Left renal pelvis (tissue), 4 donors: ENCODE measurements at regions not wholly inside any gene's neighbourhood (a gene's known extent, or its start where the extent isn't known, plus 50 kb on each side); places are given as distances from the start of the nearest gene placed in this dataset.
A peak's percentile ranks its signal among the peaks of the same experiment; 100 is the strongest.
"Not testable (repeated sequence)": the region's sequence is repeated elsewhere in the genome, so short reads cannot be mapped to it uniquely, and the experiment has no call there.

Experiments
- DNase-seq, 4 donors: peaks; one replicate each; pipeline ENCODE4 v3.0.0-alpha.2; 2013; ENCODE audit warnings: low read depth in 4 of 4, low spot score in 3 of 4

- DNase-seq = no peak
Measured at GRCh38 chr10:91077549-91078071, 142.9 kb upstream of the PCGF5 start.

GRCh38 chr10:91080776-91081175, 139.7 kb upstream of the PCGF5 start:
- no peak for DNase-seq

- no peak for DNase-seq
Measured at GRCh38 chr10:91082447-91082846, 138.0 kb upstream of the PCGF5 start.

- DNase-seq = no peak
Measured at GRCh38 chr10:91088300-91089140, 131.9 kb upstream of the PCGF5 start.

GRCh38 chr10:91090761-91091529, 129.5 kb upstream of the PCGF5 start:
- no peak for DNase-seq

- no peak for DNase-seq
Measured at GRCh38 chr10:91091780-91092179, 128.7 kb upstream of the PCGF5 start.

- no peak for DNase-seq
Measured at GRCh38 chr10:91096274-91096673, 124.2 kb upstream of the PCGF5 start.

- no peak for DNase-seq
Measured at GRCh38 chr10:91097313-91097712, 123.2 kb upstream of the PCGF5 start.

- not testable (repeated sequence) for DNase-seq
Measured at GRCh38 chr10:91098021-91098420, 122.4 kb upstream of the PCGF5 start.

GRCh38 chr10:91103384-91104192, 116.9 kb upstream of the PCGF5 start:
- peak in 1 of 4 donors; percentile 17 for DNase-seq

- DNase-seq = no peak
Measured at GRCh38 chr10:91104193-91105041, 116.0 kb upstream of the PCGF5 start.

- no peak for DNase-seq
Measured at GRCh38 chr10:91105269-91105668, 115.2 kb upstream of the PCGF5 start.

GRCh38 chr10:91108820-91109219, 111.6 kb upstream of the PCGF5 start:
- DNase-seq = no peak

- DNase-seq = no peak
Measured at GRCh38 chr10:91111060-91111459, 109.4 kb upstream of the PCGF5 start.

- no peak for DNase-seq
Measured at GRCh38 chr10:91115618-91116390, 104.7 kb upstream of the PCGF5 start.

- no peak for DNase-seq
Measured at GRCh38 chr10:91117505-91117904, 103.0 kb upstream of the PCGF5 start.

- DNase-seq = no peak
Measured at GRCh38 chr10:91120348-91120747, 100.1 kb upstream of the PCGF5 start.

- DNase-seq = no peak
Measured at GRCh38 chr10:91123261-91123660, 97.2 kb upstream of the PCGF5 start.

- no peak for DNase-seq
Measured at GRCh38 chr10:91124016-91124415, 96.4 kb upstream of the PCGF5 start.
